GM06990 (cell line): ENCODE measurements at regions not wholly inside any gene's neighbourhood (a gene's known extent, or its start where the extent isn't known, plus 50 kb on each side); places are given as distances from the start of the nearest gene placed in this dataset.
"Not testable (repeated sequence)": the region's sequence is repeated elsewhere in the genome, so short reads cannot be mapped to it uniquely, and the experiment has no call there.

ENCODE experiments used
- DNase-seq: peaks from one replicate; pipeline ENCODE4 v3.0.0-alpha.2; 2011; ENCODE audit not compliant: insufficient read length; ENCODE audit errors: extremely low read depth
- H3K27me3 ChIP-seq: replicated peaks from 2 replicates; pipeline ENCODE4 v1.6.0; 2011; ENCODE audit warnings: low read length; ENCODE audit not compliant: control insufficient read depth, insufficient read depth
- H3K36me3 ChIP-seq: 2 replicates; pipeline ENCODE4 v1.5.1; 2011; ENCODE audit warnings: low read length; ENCODE audit not compliant: control insufficient read depth, insufficient read depth
- H3K4me3 ChIP-seq: replicated peaks from 2 replicates; pipeline ENCODE4 v1.5.1; 2011; ENCODE audit warnings: low read depth, mild to moderate bottlenecking, control low read depth, low read length
- TF ChIP-seq, protein P1 (sequence below): IDR thresholded peaks from 2 replicates; pipeline ENCODE4 v1.5.1; 2011; ENCODE audit warnings: low read length, control low read depth, mild to moderate bottlenecking, inconsistent platforms; ENCODE audit not compliant: insufficient read depth, poor library complexity, severe bottlenecking

DNA sequence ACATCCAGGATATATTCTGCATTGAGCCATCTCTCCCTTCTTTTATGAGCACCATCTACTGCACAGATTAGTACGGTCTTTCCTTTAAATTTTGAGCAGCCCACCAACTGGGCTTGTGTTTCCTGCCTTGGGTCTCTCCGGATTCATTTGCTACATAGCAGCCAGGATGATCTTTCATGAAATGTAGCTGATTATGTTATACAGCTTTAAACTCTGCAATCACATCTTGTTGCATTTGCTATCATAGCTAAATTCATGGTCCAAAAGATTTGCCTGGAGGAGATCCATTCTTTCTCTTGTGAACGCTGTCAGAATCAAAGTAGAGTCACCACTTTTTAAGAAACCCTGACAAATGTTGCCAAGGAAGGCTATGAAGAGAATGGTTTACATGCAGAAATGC, 215.1 kb upstream of the LRRTM4 start:
- Histone ChIP-seq H3K4me3 (no peak overlapping the region), H3K27me3 (no peaks in the 10 kb centered on the region), H3K36me3 (no peaks in the 10 kb centered on the region)
- TF ChIP-seq, protein P1, sequence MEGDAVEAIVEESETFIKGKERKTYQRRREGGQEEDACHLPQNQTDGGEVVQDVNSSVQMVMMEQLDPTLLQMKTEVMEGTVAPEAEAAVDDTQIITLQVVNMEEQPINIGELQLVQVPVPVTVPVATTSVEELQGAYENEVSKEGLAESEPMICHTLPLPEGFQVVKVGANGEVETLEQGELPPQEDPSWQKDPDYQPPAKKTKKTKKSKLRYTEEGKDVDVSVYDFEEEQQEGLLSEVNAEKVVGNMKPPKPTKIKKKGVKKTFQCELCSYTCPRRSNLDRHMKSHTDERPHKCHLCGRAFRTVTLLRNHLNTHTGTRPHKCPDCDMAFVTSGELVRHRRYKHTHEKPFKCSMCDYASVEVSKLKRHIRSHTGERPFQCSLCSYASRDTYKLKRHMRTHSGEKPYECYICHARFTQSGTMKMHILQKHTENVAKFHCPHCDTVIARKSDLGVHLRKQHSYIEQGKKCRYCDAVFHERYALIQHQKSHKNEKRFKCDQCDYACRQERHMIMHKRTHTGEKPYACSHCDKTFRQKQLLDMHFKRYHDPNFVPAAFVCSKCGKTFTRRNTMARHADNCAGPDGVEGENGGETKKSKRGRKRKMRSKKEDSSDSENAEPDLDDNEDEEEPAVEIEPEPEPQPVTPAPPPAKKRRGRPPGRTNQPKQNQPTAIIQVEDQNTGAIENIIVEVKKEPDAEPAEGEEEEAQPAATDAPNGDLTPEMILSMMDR: no peak
- no peak for DNase-seq

DNA sequence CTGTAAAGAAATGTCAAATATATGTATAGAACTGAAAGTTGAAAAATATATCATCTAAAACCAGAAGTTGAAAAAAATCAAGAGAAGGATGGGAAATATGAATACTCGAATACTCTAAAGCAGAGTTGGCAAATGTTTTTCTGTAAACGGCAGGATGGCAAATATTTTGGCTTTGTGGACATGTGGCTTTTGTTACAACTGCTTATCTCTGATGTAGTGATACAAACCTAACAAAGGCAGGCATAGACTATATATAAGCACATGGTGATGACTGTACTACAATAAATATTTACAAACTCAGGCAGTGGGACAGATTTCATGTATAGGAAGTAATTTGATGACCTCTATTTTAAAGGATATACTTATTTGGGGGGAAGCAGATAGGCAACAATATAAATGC, 224.6 kb upstream of the LRRTM4 start:
- no peak for DNase-seq
- Histone ChIP-seq H3K36me3 (no peaks in the 10 kb centered on the region), H3K4me3 (no peak overlapping the region), H3K27me3 (no peaks in the 10 kb centered on the region)
- TF ChIP-seq, protein P1: no peak

DNA sequence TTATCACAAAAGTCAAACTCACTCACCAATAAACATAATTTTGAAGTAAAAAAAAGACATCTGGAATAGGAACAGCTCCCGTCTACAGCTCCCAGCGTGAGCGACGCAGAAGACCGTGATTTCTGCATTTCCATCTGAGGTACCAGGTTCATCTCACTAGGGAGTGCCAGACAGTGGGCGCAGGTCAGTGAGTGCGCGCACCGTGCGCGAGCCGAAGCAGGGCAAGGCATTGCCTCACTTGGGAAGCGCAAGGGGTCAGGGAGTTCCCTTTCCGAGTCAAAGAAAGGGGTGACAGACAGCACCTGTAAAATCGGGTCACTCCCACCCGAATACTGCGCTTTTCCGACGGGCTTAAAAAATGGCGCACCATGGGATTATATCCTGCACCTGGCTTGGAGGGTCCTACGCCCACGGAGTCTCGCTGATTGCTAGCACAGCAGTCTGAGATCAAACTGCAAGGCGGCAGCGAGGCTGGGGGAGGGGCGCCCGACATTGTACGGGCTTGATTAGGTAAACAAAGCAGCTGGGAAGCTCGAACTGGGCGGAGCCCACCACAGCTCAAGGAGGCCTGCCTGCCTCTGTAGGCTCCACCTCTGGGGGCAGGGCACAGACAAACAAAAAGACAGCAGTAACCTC, 231.7 kb upstream of the LRRTM4 start:
- DNase-seq, H3K27me3 ChIP-seq, H3K4me3 ChIP-seq, H3K36me3 ChIP-seq: not testable (repeated sequence)

DNA sequence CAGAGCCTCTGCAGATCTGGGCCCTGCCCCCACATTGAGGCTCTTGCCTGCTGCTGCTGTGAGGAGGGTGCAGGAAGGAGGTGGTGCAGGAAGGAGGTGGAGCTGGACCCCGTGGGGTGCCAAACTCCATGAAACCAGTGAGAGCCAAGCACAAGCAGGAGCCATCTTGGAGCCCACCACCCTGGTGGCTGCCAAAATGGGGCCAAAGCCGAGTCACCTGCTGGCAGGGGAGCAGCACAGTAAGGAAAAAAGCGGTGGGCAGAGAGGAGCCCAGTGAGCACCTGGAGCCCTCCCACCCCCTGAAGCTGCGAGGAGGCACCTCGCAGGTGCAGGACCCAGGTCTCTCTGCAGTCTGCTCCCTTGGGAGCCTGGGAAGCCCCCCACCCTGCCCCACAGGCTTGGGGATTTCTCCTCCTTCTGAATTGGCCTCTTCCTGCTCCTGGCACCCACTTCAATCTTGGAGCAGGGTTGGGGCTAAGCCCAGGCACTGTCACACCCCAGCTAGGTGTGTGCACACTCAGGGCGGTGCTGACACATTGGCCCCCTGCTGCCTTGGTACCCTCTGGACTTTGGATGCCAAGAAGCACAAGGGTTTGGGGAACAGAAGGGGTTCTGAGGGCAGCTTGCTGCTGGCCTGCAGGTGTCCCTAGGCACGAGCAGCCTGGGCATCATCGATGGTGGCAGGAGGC, 245.4 kb upstream of the LRRTM4 start:
- Histone ChIP-seq H3K27me3 (no peaks in the 10 kb centered on the region), H3K4me3 (no peak overlapping the region), H3K36me3 (no peaks in the 10 kb centered on the region)
- no peak for DNase-seq
- TF ChIP-seq, protein P1: no peak

DNA sequence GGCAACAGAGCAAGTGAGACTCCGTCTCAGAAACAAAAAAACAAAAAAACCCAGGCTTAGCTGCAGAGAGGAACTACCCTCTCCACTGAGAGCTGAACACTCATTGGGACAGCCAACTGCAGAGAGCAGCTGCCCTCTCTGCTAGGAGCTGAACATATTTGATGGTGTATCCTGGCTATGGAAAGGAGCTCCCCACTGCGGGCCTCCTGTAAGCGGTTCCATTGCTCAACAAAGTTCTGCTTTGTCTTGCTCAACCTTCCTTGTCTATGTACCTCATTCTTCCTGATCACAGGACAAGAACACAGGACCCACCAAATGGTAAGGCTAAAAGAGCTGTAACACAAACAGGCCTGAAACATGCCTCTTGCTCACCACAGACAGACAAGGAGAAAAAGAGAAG, 246.3 kb upstream of the LRRTM4 start:
- no peak for DNase-seq
- no peaks in the 10 kb centered on the region for H3K27me3 ChIP-seq
- no peak overlapping the region for H3K4me3 ChIP-seq
- TF ChIP-seq, protein P1: no peak
- no peaks in the 10 kb centered on the region for H3K36me3 ChIP-seq

DNA sequence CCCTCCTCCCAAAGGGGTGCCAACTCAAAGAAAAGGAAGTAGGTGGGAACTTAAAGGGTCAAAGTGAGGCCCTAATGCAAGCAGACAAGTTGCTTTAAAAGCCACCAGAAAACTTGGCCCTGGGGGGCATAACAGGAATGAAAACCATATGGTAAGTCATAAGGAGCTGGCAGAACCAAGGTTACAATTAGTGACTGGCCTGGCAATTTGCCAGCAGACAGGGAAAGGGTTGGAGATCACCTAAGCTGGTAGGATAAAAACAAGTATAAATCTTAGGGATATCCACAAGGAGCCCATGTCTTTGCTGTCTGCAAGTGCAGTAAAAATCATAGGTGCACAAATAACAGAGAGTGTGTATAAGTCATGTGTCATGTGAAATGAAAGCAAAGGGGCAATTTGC, 256.7 kb upstream of the LRRTM4 start:
- Histone ChIP-seq H3K27me3 (no peaks in the 10 kb centered on the region), H3K4me3 (no peak overlapping the region), H3K36me3 (no peaks in the 10 kb centered on the region)
- no peak for DNase-seq
- TF ChIP-seq, protein P1: no peak

DNA sequence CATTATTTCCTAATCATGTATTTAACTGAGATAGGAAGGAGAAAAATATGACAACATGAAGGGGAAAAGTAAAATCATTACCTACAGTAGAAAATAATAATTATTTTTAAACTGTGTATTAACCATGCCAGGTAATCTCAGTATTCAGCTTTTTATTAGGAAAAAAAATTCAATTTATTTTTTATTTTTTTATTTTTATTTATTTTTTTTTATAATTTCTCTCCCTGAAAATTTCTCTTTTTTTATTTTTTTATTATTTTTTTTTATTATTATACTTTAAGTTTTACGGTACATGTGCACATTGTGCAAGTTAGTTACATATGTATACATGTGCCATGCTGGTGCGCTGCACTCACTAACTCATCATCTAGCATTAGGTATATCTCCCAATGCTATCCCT, 271.3 kb upstream of the LRRTM4 start:
- not testable (repeated sequence) for H3K36me3 ChIP-seq, H3K27me3 ChIP-seq, H3K4me3 ChIP-seq, DNase-seq
